ENCODE measurements at regions not wholly inside any gene's neighbourhood (a gene's known extent, or its start where the extent isn't known, plus 50 kb on each side); places are given as distances from the start of the nearest gene placed in this dataset.

GRCh38 chr3:59142556-59142955, 92.7 kb upstream of the CFAP20DC start:
- ChIA-PET CTCF (no interaction called here), RAD21 (ENCODE audit: unreplicated experiment) (no interaction called here), POLR2A (no interaction called here), SMC1A (ENCODE audit: uncharacterized antibody, unreplicated experiment) (no interaction called here)
- Histone ChIP-seq H3K27me3 (replicated peaks in 1 of 2; ENCODE audit: control insufficient read depth in 2 of 2, insufficient read depth in 2 of 2, low read length in 1 of 2) (no peaks in the 10 kb centered on the region; a peak in 1 of 4 replicates), H3K36me3 (ENCODE audit: control insufficient read depth in 2 of 2, insufficient read depth in 2 of 2, low read length in 1 of 2) (no peaks in the 10 kb centered on the region), H3K9ac (ENCODE audit: control insufficient read depth, insufficient read depth, low read length) (no peak overlapping the region), H3K9me3 (replicated peaks; ENCODE audit: control insufficient read depth, insufficient read depth, low read length) (no peaks in the 10 kb centered on the region), H3K4me3 (no peak overlapping the region), H3K4me1 (ENCODE audit: control insufficient read depth, insufficient read depth, low read length) (no peaks in the 10 kb centered on the region), H4K20me1 (ENCODE audit: control insufficient read depth, insufficient read depth) (no peaks in the 10 kb centered on the region), H3K4me2 (ENCODE audit: control insufficient read depth, insufficient read depth) (no peak overlapping the region), H2AFZ (ENCODE audit: control insufficient read depth, low read depth, low read length) (no peak overlapping the region), H3K27ac (ENCODE audit: control insufficient read depth, insufficient read depth) (no peak overlapping the region), H3K79me2 (ENCODE audit: control insufficient read depth, insufficient read depth, low read length) (no peaks in the 10 kb centered on the region)
- FAIRE-seq: no peak
- DNase-seq (ENCODE audit: low read depth, low spot score): no peak
- TF ChIP-seq SKIL (IDR thresholded peaks at IDR 0.05; ENCODE audit: low read depth, poor library complexity, severe bottlenecking): no peak
- TF ChIP-seq CBFB (IDR thresholded peaks at IDR 0.05; ENCODE audit: low read depth): no peak
- no peak for ATAC-seq
- 68% methylated on average over 6 of the region's 6 CpGs for WGBS (ENCODE audit: insufficient coverage, insufficient replicate concordance, low lambda C conversion rate, missing lambda C conversion rate)
- intact Hi-C loops (cut with micrococcal nuclease; ENCODE audit: unreplicated experiment): no loop called here
- no TSS peak for BruUV-seq (replicated peaks)
- in situ Hi-C loops (cut with MboI): no loop called here

GRCh38 chr3:59138966-59139365, 89.1 kb upstream of the CFAP20DC start:
- intact Hi-C loops (cut with micrococcal nuclease; ENCODE audit: unreplicated experiment): no loop called here
- TF ChIP-seq KDM1A (IDR thresholded peaks at IDR 0.05; ENCODE audit: borderline replicate concordance): no peak
- TF ChIP-seq HDAC2 (IDR thresholded peaks at IDR 0.05): no peak
- TF ChIP-seq FOXK2 (IDR thresholded peaks at IDR 0.05): no peak
- TF ChIP-seq SMAD1 (IDR thresholded peaks at IDR 0.05; ENCODE audit: low read depth, partially characterized antibody): no peak
- no peak for FAIRE-seq
- Histone ChIP-seq H3K4me3 (no peak overlapping the region), H3K27ac (ENCODE audit: control insufficient read depth, insufficient read depth) (no peak overlapping the region), H3K79me2 (ENCODE audit: control insufficient read depth, insufficient read depth, low read length) (no peaks in the 10 kb centered on the region), H3K36me3 (ENCODE audit: control insufficient read depth in 2 of 2, insufficient read depth in 2 of 2, low read length in 1 of 2) (no peaks in the 10 kb centered on the region), H4K20me1 (ENCODE audit: control insufficient read depth, insufficient read depth) (no peaks in the 10 kb centered on the region), H3K9me3 (replicated peaks; ENCODE audit: control insufficient read depth, insufficient read depth, low read length) (no peaks in the 10 kb centered on the region), H2AFZ (ENCODE audit: control insufficient read depth, low read depth, low read length) (no peak overlapping the region), H3K27me3 (replicated peaks in 1 of 2; ENCODE audit: control insufficient read depth in 2 of 2, insufficient read depth in 2 of 2, low read length in 1 of 2) (no peaks in the 10 kb centered on the region), H3K4me2 (ENCODE audit: control insufficient read depth, insufficient read depth) (no peak overlapping the region), H3K9ac (ENCODE audit: control insufficient read depth, insufficient read depth, low read length) (no peak overlapping the region), H3K4me1 (ENCODE audit: control insufficient read depth, insufficient read depth, low read length) (no peaks in the 10 kb centered on the region)
- POLR2A ChIA-PET: no interaction called here
- in situ Hi-C loops (cut with MboI): no loop called here
- RAD21 ChIA-PET (ENCODE audit: unreplicated experiment): interaction anchor here (0.6 to 0.7 kb wide), 2 partner anchors 32 to 49 kb away, joined by 3 read pairs; no protein-coding TSS in a partner anchor
- SMC1A ChIA-PET (ENCODE audit: uncharacterized antibody, unreplicated experiment): no interaction called here
- DNase-seq (ENCODE audit: low read depth, low spot score): no peak
- BruUV-seq (replicated peaks): no TSS peak
- CTCF ChIA-PET: interaction anchor here (1.6 kb wide), 1 partner anchor 16 kb away, joined by 3 read pairs; no protein-coding TSS in a partner anchor
- no peak for ATAC-seq
- 84% methylated on average over 7 of the region's 7 CpGs for WGBS (ENCODE audit: insufficient coverage, insufficient replicate concordance, low lambda C conversion rate, missing lambda C conversion rate)
